ENCODE measurements at regions not wholly inside any gene's neighbourhood (a gene's known extent, or its start where the extent isn't known, plus 50 kb on each side); places are given as distances from the start of the nearest gene placed in this dataset.
"Not testable (repeated sequence)": the region's sequence is repeated elsewhere in the genome, so short reads cannot be mapped to it uniquely, and the experiment has no call there.

GRCh38 chr10:31679936-31680335 is 248.7 kb downstream of the ARHGAP12 start:
- DNase-seq, result no peak

GRCh38 chr10:31678575-31679516 is 249.8 kb downstream of the ARHGAP12 start:
- DNase-seq, result no peak

GRCh38 chr10:31678139-31678536 is 250.5 kb downstream of the ARHGAP12 start:
- DNase-seq, result no peak

- DNase-seq, result no peak
Observed at GRCh38 chr10:31677195-31678138, 251.2 kb downstream of the ARHGAP12 start.

- DNase-seq, result no peak
Observed at GRCh38 chr10:31675726-31676125, 252.9 kb downstream of the ARHGAP12 start.

GRCh38 chr10:31669357-31669756 is 259.3 kb downstream of the ARHGAP12 start:
- DNase-seq, result no peak

GRCh38 chr10:31668326-31668725 is 260.3 kb downstream of the ARHGAP12 start:
- DNase-seq, result no peak

- not testable (repeated sequence) for DNase-seq
Observed at GRCh38 chr10:31665764-31666279, 262.8 kb downstream of the ARHGAP12 start.

- DNase-seq, result no peak
Observed at GRCh38 chr10:31664803-31665202, 263.8 kb downstream of the ARHGAP12 start.

GRCh38 chr10:31664071-31664470 is 264.6 kb downstream of the ARHGAP12 start:
- not testable (repeated sequence) for DNase-seq

- no peak for DNase-seq
Observed at GRCh38 chr10:31660300-31660699, 268.3 kb downstream of the ARHGAP12 start.

- no peak for DNase-seq
Observed at GRCh38 chr10:31659665-31660064, 269.0 kb downstream of the ARHGAP12 start.

- DNase-seq, result no peak
Observed at GRCh38 chr10:31657434-31657872, 271.2 kb downstream of the ARHGAP12 start.

GRCh38 chr10:31656851-31657433 is 271.7 kb downstream of the ARHGAP12 start:
- no peak for DNase-seq

GRCh38 chr10:31652038-31652437 is 276.6 kb downstream of the ARHGAP12 start:
- no peak for DNase-seq

GRCh38 chr10:31650010-31650409 is 278.6 kb downstream of the ARHGAP12 start:
- DNase-seq, result no peak

- DNase-seq, result no peak
Observed at GRCh38 chr10:31648966-31649365, 279.7 kb downstream of the ARHGAP12 start.

- no peak for DNase-seq
Observed at GRCh38 chr10:31647861-31648260, 280.8 kb downstream of the ARHGAP12 start.

GRCh38 chr10:31646519-31646918 is 282.1 kb downstream of the ARHGAP12 start:
- no peak for DNase-seq

GRCh38 chr10:31645786-31646185 is 282.8 kb downstream of the ARHGAP12 start:
- DNase-seq, result no peak

GRCh38 chr10:31644931-31645633 is 283.5 kb downstream of the ARHGAP12 start:
- no peak for DNase-seq

GRCh38 chr10:31642281-31642680 is 286.4 kb downstream of the ARHGAP12 start:
- no peak for DNase-seq
